WTC11 (cell line): ENCODE measurements at regions not wholly inside any gene's neighbourhood (a gene's known extent, or its start where the extent isn't known, plus 50 kb on each side); places are given as distances from the start of the nearest gene placed in this dataset.

Experiments
- ATAC-seq: fragments of 200-7000 bp; cut with Tn5 transposase; 2 replicates; pipeline ENCODE4 v1.10.0; 2021; ENCODE audit warnings: mild to moderate bottlenecking, moderate library complexity
- CTCF ChIA-PET: fragments of 300-600 bp; sonication (Branson Sonifier 250); formaldehyde crosslinking; loops from one replicate; lab custom pipeline; 2021; ENCODE audit warnings: antibody characterized with exemption; lab: Charles Lee
- POLR2A ChIA-PET: fragments of 350-600 bp; sonication (Branson Sonifier 250); formaldehyde crosslinking; loops from one replicate; lab custom pipeline; 2021; ENCODE audit warnings: antibody characterized with exemption; lab: Charles Lee
- DNase-seq: peaks from one replicate; pipeline ENCODE4 v3.0.0; 2021; ENCODE audit warnings: low spot score
- H3K27ac Mint-ChIP-seq: 2 replicates; pipeline ENCODE4 v1.8.0; 2021; ENCODE audit warnings: mixed read lengths
- H3K27me3 Mint-ChIP-seq: 2 replicates; pipeline ENCODE4 v1.8.0; 2021; ENCODE audit warnings: low read depth, mild to moderate bottlenecking, moderate library complexity, mixed read lengths
- H3K36me3 Mint-ChIP-seq: 2 replicates; pipeline ENCODE4 v1.8.0; 2021; ENCODE audit warnings: mixed read lengths
- H3K4me1 Mint-ChIP-seq: 2 replicates; pipeline ENCODE4 v1.8.0; 2022; ENCODE audit warnings: mixed read lengths
- H3K4me3 Mint-ChIP-seq: 2 replicates; pipeline ENCODE4 v1.8.0; 2021; ENCODE audit warnings: mild to moderate bottlenecking, moderate library complexity, mixed read lengths
- H3K9me3 Mint-ChIP-seq: 2 replicates; pipeline ENCODE4 v1.8.0; 2021; ENCODE audit warnings: mixed read lengths
- ETV6 ChIP-seq: sonication (generic); formaldehyde crosslinking; IDR thresholded peaks from 2 replicates; pipeline ENCODE4 v1.8.1; 2022; ENCODE audit warnings: mild to moderate bottlenecking, missing genetic modification reagents
- FOXK1 ChIP-seq: sonication (generic); formaldehyde crosslinking; IDR thresholded peaks from 2 replicates; pipeline ENCODE4 v1.8.0; 2022; ENCODE audit warnings: mild to moderate bottlenecking, moderate library complexity, missing genetic modification reagents
- FOXP1 ChIP-seq: sonication (generic); formaldehyde crosslinking; IDR thresholded peaks from 2 replicates; pipeline ENCODE4 v1.8.0; 2022; ENCODE audit warnings: missing genetic modification reagents, mild to moderate bottlenecking, moderate library complexity, borderline replicate concordance
- GABPB1 ChIP-seq: sonication (generic); formaldehyde crosslinking; IDR thresholded peaks from 2 replicates; pipeline ENCODE4 v1.8.1; 2023; ENCODE audit warnings: mild to moderate bottlenecking, missing genetic modification reagents
- GTF2I ChIP-seq: fragments of 250-450 bp; sonication (Bioruptor Pico); conservative IDR thresholded peaks from 2 replicates; pipeline ENCODE4 v1.4.0; 2021; ENCODE audit warnings: mild to moderate bottlenecking
- HMGA2 ChIP-seq: fragments of 250-450 bp; sonication (Bioruptor Pico); IDR thresholded peaks from 2 replicates; pipeline ENCODE4 v1.4.0; 2021; ENCODE audit warnings: mild to moderate bottlenecking, moderate library complexity
- KAT7 ChIP-seq: sonication (generic); formaldehyde crosslinking; IDR thresholded peaks from 2 replicates; pipeline ENCODE4 v1.8.1; 2023; ENCODE audit warnings: missing genetic modification reagents, mild to moderate bottlenecking, borderline replicate concordance
- NFATC4 ChIP-seq: fragments of 250-450 bp; sonication (Bioruptor Pico); IDR thresholded peaks from 2 replicates; pipeline ENCODE4 v1.9.0; 2021; ENCODE audit warnings: mild to moderate bottlenecking
- NFE2L1 ChIP-seq: sonication (generic); formaldehyde crosslinking; IDR thresholded peaks from 2 replicates; pipeline ENCODE4 v1.8.1; 2023; ENCODE audit warnings: missing genetic modification reagents
- NR3C1 ChIP-seq: sonication (generic); formaldehyde crosslinking; conservative IDR thresholded peaks from 2 replicates; pipeline ENCODE4 v1.8.1; 2023; ENCODE audit warnings: low read depth, mild to moderate bottlenecking, missing genetic modification reagents
- PRRX2 ChIP-seq: fragments of 250-450 bp; sonication (Bioruptor Pico); IDR thresholded peaks from 2 replicates; pipeline ENCODE4 v1.8.0; 2021; ENCODE audit warnings: mild to moderate bottlenecking
- SMAD3 ChIP-seq: sonication (generic); formaldehyde crosslinking; IDR thresholded peaks from 2 replicates; pipeline ENCODE4 v1.8.0; 2022; ENCODE audit warnings: missing genetic modification reagents, mild to moderate bottlenecking, borderline replicate concordance
- TCF7 ChIP-seq: sonication (generic); formaldehyde crosslinking; IDR thresholded peaks from 2 replicates; pipeline ENCODE4 v1.8.0; 2022; ENCODE audit warnings: mild to moderate bottlenecking, low read depth, missing genetic modification reagents, moderate library complexity
- ZNF121 ChIP-seq: sonication (generic); formaldehyde crosslinking; IDR thresholded peaks from 2 replicates; pipeline ENCODE4 v1.8.0; 2023; ENCODE audit warnings: missing genetic modification reagents
- ZNF138 ChIP-seq: sonication (generic); formaldehyde crosslinking; conservative IDR thresholded peaks from 2 replicates; pipeline ENCODE4 v1.8.1; 2022; ENCODE audit warnings: mild to moderate bottlenecking, moderate library complexity, missing genetic modification reagents
- ZNF317 ChIP-seq: sonication (generic); formaldehyde crosslinking; IDR thresholded peaks from 2 replicates; pipeline ENCODE4 v1.8.1; 2023; ENCODE audit warnings: low read depth, mild to moderate bottlenecking, moderate library complexity, missing genetic modification reagents, borderline replicate concordance
- ZNF423 ChIP-seq: fragments of 250-450 bp; sonication (Bioruptor Pico); IDR thresholded peaks from 2 replicates; pipeline ENCODE4 v2.1.2; 2022; ENCODE audit warnings: mild to moderate bottlenecking, moderate library complexity
- TF ChIP-seq, protein P1 (sequence below): sonication (generic); formaldehyde crosslinking; IDR thresholded peaks from 2 replicates; pipeline ENCODE4 v1.8.0; 2022; ENCODE audit warnings: mild to moderate bottlenecking, missing genetic modification reagents
- TF ChIP-seq, protein P2 (sequence below): sonication (generic); formaldehyde crosslinking; IDR thresholded peaks from 2 replicates; pipeline ENCODE4 v1.8.1; 2022; ENCODE audit warnings: low read depth, missing genetic modification reagents, borderline replicate concordance
- TF ChIP-seq, protein P3 (sequence below): sonication (generic); formaldehyde crosslinking; IDR thresholded peaks from 2 replicates; pipeline ENCODE4 v1.8.0; 2022; ENCODE audit warnings: mild to moderate bottlenecking, missing genetic modification reagents
- TF ChIP-seq, protein P4 (sequence below): sonication (generic); formaldehyde crosslinking; IDR thresholded peaks from 2 replicates; pipeline ENCODE4 v1.8.1; 2023; ENCODE audit warnings: mild to moderate bottlenecking, missing genetic modification reagents, moderate library complexity
- TF ChIP-seq, protein P5 (sequence below): sonication (generic); formaldehyde crosslinking; IDR thresholded peaks from 2 replicates; pipeline ENCODE4 v1.8.1; 2023; ENCODE audit warnings: mild to moderate bottlenecking, missing genetic modification reagents
- TF ChIP-seq, protein P6 (sequence below): sonication (generic); formaldehyde crosslinking; IDR thresholded peaks from 2 replicates; pipeline ENCODE4 v1.8.1; 2022; ENCODE audit warnings: mild to moderate bottlenecking, moderate library complexity, missing genetic modification reagents
- TF ChIP-seq, protein P7 (sequence below): sonication (generic); formaldehyde crosslinking; IDR thresholded peaks from 2 replicates; pipeline ENCODE4 v1.8.0; 2023; ENCODE audit warnings: mild to moderate bottlenecking, missing genetic modification reagents

DNA sequence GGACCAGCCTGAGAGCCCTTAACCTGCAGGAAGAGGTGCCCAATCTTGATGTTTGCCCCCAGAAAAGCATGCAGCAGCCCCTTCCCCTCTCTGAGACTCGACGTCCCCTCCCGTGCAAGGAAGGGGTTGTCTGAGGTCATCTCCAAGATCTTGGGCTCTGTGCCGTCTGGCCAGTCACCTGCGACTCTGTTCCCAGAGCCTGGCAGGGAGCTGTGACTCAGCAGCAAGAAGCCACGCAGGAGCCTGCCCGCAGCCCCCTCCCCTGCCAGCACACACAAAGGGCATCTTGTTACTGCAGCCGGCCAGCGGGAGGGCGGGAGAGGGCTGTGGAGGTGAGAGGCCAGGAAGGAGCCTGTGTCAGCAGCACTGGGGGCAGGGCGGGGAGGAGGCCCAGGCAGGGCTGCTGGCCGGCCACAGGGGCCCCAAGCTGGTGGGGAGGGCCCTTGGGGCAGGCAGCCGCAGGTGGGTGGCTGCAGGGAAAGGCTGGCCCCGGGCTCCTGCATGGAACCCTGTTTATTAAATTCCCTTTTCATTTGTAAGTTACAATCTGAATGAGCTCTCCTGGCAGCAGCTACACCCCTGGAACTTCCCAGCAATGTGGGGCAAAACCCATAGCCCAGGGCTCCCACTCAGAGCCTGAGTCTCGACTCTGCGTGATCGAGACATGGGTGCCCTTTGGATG, 103.7 kb upstream of the ZMIZ1 start:
- ATAC-seq (peak; percentile 87), DNase-seq (peak; percentile 77)
- H3K27ac Mint-ChIP-seq = peak overlapping the region; percentile 26; the same call in 1 of the 2 replicates
- no peak overlapping the region for H3K4me3 Mint-ChIP-seq
- no peaks in the 10 kb centered on the region for H3K9me3 Mint-ChIP-seq
- no peaks in the 10 kb centered on the region for H3K27me3 Mint-ChIP-seq
- H3K4me1 Mint-ChIP-seq = peaks cover 38% of the 10 kb centered on the region
- POLR2A ChIA-PET = interaction anchor here (1.1 to 1.3 kb wide), 2 partner anchors 8 to 11 kb away, joined by 3 to 8 read pairs; no protein-coding TSS in a partner anchor
- no peaks in the 10 kb centered on the region for H3K36me3 Mint-ChIP-seq
- CTCF ChIA-PET = interaction anchor here (0.7 to 5.9 kb wide), 8 partner anchors 9 to 237 kb away, joined by 3 to 51 read pairs (median 5); no protein-coding TSS in a partner anchor
- TF ChIP-seq FOXP1 (CRISPR knock-in tag) (no peak), KAT7 (CRISPR knock-in tag) (no peak), TCF7 (CRISPR knock-in tag) (no peak), ZNF423 (peak; percentile 49), FOXK1 (CRISPR knock-in tag) (peak; percentile 61; the same call in 1 of the 2 replicates), ZNF138 (CRISPR knock-in tag) (no peak), PRRX2 (CRISPR knock-in tag) (no peak), ZNF121 (CRISPR knock-in tag) (no peak), NFATC4 (no peak), HMGA2 (no peak), GTF2I (CRISPR knock-in tag) (no peak), GABPB1 (CRISPR knock-in tag) (peak; percentile 80), ETV6 (CRISPR knock-in tag) (peak; percentile 89; the same call in 1 of the 2 replicates), SMAD3 (CRISPR knock-in tag) (0 out of 2 replicates have a peak, but pooled peaks have one; percentile 15), NFE2L1 (CRISPR knock-in tag) (peak; percentile 98), NR3C1 (no peak), ZNF317 (CRISPR knock-in tag) (no peak)
- TF ChIP-seq, protein P1, sequence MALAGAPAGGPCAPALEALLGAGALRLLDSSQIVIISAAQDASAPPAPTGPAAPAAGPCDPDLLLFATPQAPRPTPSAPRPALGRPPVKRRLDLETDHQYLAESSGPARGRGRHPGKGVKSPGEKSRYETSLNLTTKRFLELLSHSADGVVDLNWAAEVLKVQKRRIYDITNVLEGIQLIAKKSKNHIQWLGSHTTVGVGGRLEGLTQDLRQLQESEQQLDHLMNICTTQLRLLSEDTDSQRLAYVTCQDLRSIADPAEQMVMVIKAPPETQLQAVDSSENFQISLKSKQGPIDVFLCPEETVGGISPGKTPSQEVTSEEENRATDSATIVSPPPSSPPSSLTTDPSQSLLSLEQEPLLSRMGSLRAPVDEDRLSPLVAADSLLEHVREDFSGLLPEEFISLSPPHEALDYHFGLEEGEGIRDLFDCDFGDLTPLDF (CRISPR knock-in tag) = no peak
- TF ChIP-seq, protein P2, sequence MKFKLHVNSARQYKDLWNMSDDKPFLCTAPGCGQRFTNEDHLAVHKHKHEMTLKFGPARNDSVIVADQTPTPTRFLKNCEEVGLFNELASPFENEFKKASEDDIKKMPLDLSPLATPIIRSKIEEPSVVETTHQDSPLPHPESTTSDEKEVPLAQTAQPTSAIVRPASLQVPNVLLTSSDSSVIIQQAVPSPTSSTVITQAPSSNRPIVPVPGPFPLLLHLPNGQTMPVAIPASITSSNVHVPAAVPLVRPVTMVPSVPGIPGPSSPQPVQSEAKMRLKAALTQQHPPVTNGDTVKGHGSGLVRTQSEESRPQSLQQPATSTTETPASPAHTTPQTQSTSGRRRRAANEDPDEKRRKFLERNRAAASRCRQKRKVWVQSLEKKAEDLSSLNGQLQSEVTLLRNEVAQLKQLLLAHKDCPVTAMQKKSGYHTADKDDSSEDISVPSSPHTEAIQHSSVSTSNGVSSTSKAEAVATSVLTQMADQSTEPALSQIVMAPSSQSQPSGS = no peak
- TF ChIP-seq, protein P3, sequence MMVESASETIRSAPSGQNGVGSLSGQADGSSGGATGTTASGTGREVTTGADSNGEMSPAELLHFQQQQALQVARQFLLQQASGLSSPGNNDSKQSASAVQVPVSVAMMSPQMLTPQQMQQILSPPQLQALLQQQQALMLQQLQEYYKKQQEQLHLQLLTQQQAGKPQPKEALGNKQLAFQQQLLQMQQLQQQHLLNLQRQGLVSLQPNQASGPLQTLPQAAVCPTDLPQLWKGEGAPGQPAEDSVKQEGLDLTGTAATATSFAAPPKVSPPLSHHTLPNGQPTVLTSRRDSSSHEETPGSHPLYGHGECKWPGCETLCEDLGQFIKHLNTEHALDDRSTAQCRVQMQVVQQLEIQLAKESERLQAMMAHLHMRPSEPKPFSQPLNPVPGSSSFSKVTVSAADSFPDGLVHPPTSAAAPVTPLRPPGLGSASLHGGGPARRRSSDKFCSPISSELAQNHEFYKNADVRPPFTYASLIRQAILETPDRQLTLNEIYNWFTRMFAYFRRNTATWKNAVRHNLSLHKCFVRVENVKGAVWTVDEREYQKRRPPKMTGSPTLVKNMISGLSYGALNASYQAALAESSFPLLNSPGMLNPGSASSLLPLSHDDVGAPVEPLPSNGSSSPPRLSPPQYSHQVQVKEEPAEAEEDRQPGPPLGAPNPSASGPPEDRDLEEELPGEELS (CRISPR knock-in tag) = 0 out of 2 replicates have a peak, but pooled peaks have one; percentile 50
- TF ChIP-seq, protein P4, sequence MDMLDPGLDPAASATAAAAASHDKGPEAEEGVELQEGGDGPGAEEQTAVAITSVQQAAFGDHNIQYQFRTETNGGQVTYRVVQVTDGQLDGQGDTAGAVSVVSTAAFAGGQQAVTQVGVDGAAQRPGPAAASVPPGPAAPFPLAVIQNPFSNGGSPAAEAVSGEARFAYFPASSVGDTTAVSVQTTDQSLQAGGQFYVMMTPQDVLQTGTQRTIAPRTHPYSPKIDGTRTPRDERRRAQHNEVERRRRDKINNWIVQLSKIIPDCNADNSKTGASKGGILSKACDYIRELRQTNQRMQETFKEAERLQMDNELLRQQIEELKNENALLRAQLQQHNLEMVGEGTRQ (CRISPR knock-in tag) = no peak
- TF ChIP-seq, protein P5, sequence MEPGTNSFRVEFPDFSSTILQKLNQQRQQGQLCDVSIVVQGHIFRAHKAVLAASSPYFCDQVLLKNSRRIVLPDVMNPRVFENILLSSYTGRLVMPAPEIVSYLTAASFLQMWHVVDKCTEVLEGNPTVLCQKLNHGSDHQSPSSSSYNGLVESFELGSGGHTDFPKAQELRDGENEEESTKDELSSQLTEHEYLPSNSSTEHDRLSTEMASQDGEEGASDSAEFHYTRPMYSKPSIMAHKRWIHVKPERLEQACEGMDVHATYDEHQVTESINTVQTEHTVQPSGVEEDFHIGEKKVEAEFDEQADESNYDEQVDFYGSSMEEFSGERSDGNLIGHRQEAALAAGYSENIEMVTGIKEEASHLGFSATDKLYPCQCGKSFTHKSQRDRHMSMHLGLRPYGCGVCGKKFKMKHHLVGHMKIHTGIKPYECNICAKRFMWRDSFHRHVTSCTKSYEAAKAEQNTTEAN = peak; percentile 76; the same call in 1 of the 2 replicates
- TF ChIP-seq, protein P6, sequence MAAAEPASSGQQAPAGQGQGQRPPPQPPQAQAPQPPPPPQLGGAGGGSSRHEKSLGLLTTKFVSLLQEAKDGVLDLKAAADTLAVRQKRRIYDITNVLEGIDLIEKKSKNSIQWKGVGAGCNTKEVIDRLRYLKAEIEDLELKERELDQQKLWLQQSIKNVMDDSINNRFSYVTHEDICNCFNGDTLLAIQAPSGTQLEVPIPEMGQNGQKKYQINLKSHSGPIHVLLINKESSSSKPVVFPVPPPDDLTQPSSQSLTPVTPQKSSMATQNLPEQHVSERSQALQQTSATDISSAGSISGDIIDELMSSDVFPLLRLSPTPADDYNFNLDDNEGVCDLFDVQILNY = peak; percentile 55; the same call in 1 of the 2 replicates
- TF ChIP-seq, protein P7, sequence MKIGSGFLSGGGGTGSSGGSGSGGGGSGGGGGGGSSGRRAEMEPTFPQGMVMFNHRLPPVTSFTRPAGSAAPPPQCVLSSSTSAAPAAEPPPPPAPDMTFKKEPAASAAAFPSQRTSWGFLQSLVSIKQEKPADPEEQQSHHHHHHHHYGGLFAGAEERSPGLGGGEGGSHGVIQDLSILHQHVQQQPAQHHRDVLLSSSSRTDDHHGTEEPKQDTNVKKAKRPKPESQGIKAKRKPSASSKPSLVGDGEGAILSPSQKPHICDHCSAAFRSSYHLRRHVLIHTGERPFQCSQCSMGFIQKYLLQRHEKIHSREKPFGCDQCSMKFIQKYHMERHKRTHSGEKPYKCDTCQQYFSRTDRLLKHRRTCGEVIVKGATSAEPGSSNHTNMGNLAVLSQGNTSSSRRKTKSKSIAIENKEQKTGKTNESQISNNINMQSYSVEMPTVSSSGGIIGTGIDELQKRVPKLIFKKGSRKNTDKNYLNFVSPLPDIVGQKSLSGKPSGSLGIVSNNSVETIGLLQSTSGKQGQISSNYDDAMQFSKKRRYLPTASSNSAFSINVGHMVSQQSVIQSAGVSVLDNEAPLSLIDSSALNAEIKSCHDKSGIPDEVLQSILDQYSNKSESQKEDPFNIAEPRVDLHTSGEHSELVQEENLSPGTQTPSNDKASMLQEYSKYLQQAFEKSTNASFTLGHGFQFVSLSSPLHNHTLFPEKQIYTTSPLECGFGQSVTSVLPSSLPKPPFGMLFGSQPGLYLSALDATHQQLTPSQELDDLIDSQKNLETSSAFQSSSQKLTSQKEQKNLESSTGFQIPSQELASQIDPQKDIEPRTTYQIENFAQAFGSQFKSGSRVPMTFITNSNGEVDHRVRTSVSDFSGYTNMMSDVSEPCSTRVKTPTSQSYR = peak; percentile 92; the same call in 1 of the 2 replicates
